ENCODE measurements at regions not wholly inside any gene's neighbourhood (a gene's known extent, or its start where the extent isn't known, plus 50 kb on each side); places are given as distances from the start of the nearest gene placed in this dataset.

DNA sequence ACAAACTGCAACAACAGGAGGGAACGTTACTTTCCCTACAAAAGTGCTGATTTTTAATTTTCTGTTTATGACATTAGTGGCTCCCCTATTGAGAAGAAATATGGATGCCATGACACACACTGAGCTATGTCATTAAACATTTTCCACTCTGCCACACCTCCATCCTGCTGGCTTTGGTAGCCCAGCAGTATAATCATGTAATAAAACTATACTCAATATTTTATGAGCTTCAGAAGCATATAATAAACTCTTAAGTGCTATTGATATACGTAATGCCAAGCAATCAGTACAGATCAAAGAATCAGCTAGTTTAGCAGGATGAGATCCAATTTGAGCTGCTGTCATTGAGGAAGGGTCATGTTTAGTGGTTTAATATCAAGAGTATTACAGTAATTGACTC, 141.3 kb upstream of the LRRC7 start:
- TF ChIP-seq POLR2A (IDR thresholded peaks at IDR 0.05) (no peak), CTCF (IDR thresholded peaks at IDR 0.05) (no peak)
